Muscle of leg (tissue), 3 donors: ENCODE measurements at regions not wholly inside any gene's neighbourhood (a gene's known extent, or its start where the extent isn't known, plus 50 kb on each side); places are given as distances from the start of the nearest gene placed in this dataset.
A peak's percentile ranks its signal among the peaks of the same experiment; 100 is the strongest.

Source experiments
- DNase-seq: peaks from one replicate; pipeline ENCODE4 v3.0.0; 2013
- H3K27ac ChIP-seq: one replicate; pipeline ENCODE4 v1.5.1; 2013; ENCODE audit warnings: mild to moderate bottlenecking, low read length, control low read depth
- H3K27me3 ChIP-seq: one replicate; pipeline ENCODE4 v1.6.1; 2013; ENCODE audit warnings: low read length; ENCODE audit not compliant: control insufficient read depth, insufficient read depth
- H3K36me3 ChIP-seq: one replicate; pipeline ENCODE4 v1.6.1; 2013; ENCODE audit warnings: low read length; ENCODE audit not compliant: control insufficient read depth, insufficient read depth
- H3K4me1 ChIP-seq: one replicate; pipeline ENCODE4 v1.6.1; 2013; ENCODE audit warnings: low read length; ENCODE audit not compliant: control insufficient read depth, insufficient read depth
- H3K4me3 ChIP-seq: one replicate; pipeline ENCODE4 v1.5.1; 2013; ENCODE audit warnings: low read length, control low read depth
- H3K9me3 ChIP-seq: replicated peaks from 2 replicates; pipeline ENCODE4 v1.6.1; 2013; ENCODE audit warnings: low read depth, low read length; ENCODE audit not compliant: control insufficient read depth
- WGBS: methylation state at CpG from one replicate; pipeline ENCODE4 v1.1.5; 2013; ENCODE audit warnings: missing lambda C conversion rate; ENCODE audit not compliant: insufficient coverage; 5-methylcytosine and 5-hydroxymethylcytosine counted together

GRCh38 chr10:6920072-6921019, 340.3 kb upstream of the PRKCQ start:
- Histone ChIP-seq H3K27ac (no peak overlapping the region), H3K27me3 (no peaks in the 10 kb centered on the region)
- 25% methylated on average over 14 of the region's 26 CpGs for WGBS

GRCh38 chr10:6919077-6919476, 339.0 kb upstream of the PRKCQ start:
- WGBS, result no CpG with 5 or more reads among the region's 2 CpGs
- DNase-seq, result no peak

More at GRCh38 chr10:6920072-6921019, 340.3 kb upstream of the PRKCQ start:
- peak; percentile 84 for DNase-seq
- Histone ChIP-seq H3K36me3 (no peaks in the 10 kb centered on the region), H3K4me1 (peaks cover 3% of the 10 kb centered on the region), H3K4me3 (no peak overlapping the region), H3K9me3 (no peaks in the 10 kb centered on the region)

DNA sequence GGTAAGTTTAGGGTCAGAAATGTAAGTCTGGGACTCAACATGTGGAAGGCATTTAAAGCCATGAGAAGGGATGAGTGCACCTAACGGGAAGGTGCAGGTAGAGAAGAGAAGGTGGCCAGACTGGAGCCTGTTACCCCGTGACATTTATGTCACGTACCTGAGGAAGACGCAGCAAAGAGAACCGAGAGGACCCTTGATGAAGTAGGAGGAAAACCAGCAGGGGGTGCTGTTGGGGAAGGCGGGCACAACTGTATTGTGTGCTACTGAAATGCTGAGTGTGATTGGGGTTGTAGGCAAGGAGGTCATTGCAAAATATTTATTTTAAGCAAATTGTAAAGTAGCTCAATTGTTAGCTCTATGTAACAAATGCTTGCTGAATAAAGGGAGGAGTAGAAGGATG, 338.2 kb upstream of the PRKCQ start:
- 86% methylated on average over 6 of the region's 6 CpGs for WGBS
- Histone ChIP-seq H3K27ac (no peak overlapping the region), H3K36me3 (no peaks in the 10 kb centered on the region), H3K4me1 (peaks cover 3% of the 10 kb centered on the region), H3K9me3 (no peaks in the 10 kb centered on the region), H3K27me3 (no peaks in the 10 kb centered on the region), H3K4me3 (no peak overlapping the region)
- no peak for DNase-seq

More at GRCh38 chr10:6919077-6919476, 339.0 kb upstream of the PRKCQ start:
- Histone ChIP-seq H3K36me3 (no peaks in the 10 kb centered on the region), H3K9me3 (no peaks in the 10 kb centered on the region), H3K4me3 (no peak overlapping the region), H3K27ac (no peak overlapping the region), H3K4me1 (peaks cover 3% of the 10 kb centered on the region), H3K27me3 (no peaks in the 10 kb centered on the region)

DNA sequence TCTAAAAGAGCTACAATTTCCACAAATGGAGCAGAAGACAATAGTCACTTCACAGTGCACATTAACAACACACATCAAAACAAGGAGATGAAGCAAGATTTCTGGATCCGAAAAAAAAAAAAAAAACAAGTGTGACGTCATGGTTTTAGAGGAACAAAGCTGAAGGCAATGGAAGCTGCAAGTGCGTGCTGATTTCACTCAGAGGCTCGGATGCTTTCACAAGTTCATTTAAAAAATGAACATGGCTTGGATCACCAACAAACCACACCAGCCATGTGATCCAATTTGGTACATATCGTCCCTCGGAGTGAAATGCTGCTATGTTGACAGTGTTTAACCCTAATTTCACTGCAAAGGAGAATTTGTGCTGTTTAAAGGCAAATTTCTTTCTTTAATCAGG, 337.0 kb upstream of the PRKCQ start:
- peaks cover 3% of the 10 kb centered on the region for H3K4me1 ChIP-seq
- WGBS, result 58% methylated on average over 2 of the region's 6 CpGs
- no peak for DNase-seq
- no peak overlapping the region for H3K27ac ChIP-seq
- no peak overlapping the region for H3K4me3 ChIP-seq
- no peaks in the 10 kb centered on the region for H3K36me3 ChIP-seq
- H3K9me3 ChIP-seq, result no peaks in the 10 kb centered on the region
- no peaks in the 10 kb centered on the region for H3K27me3 ChIP-seq

DNA sequence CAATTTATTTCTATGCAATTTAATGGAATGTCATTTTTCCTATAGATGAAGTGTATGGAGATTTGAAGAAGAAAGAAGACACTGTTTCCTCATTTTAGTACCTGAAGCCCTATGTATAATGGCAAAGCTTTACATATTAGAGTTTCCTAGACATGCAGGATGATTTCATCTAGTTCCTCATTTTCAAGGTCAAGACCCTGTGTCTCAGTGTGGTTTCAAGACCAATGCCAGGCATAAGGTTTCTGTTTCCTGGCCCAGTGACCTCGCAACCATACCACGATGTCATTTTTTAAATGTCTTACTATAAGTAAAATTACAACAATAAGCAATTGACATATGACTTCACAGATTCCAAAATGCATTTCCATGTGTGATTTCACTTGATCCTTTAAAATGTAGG, 336.5 kb upstream of the PRKCQ start:
- WGBS, result no CpG with 5 or more reads among the region's 2 CpGs
- H3K27me3 ChIP-seq, result no peaks in the 10 kb centered on the region
- H3K4me1 ChIP-seq, result peaks cover 3% of the 10 kb centered on the region
- no peak overlapping the region for H3K4me3 ChIP-seq
- H3K27ac ChIP-seq, result no peak overlapping the region
- no peak for DNase-seq
- no peaks in the 10 kb centered on the region for H3K9me3 ChIP-seq
- no peaks in the 10 kb centered on the region for H3K36me3 ChIP-seq

- 92% methylated on average over 3 of the region's 3 CpGs for WGBS
- DNase-seq, result no peak
- no peaks in the 10 kb centered on the region for H3K36me3 ChIP-seq
- no peaks in the 10 kb centered on the region for H3K9me3 ChIP-seq
- H3K27me3 ChIP-seq, result no peaks in the 10 kb centered on the region
- H3K27ac ChIP-seq, result no peak overlapping the region
- no peak overlapping the region for H3K4me3 ChIP-seq
- peaks cover 2% of the 10 kb centered on the region for H3K4me1 ChIP-seq
Observed at GRCh38 chr10:6915307-6915706, 335.2 kb upstream of the PRKCQ start.

DNA sequence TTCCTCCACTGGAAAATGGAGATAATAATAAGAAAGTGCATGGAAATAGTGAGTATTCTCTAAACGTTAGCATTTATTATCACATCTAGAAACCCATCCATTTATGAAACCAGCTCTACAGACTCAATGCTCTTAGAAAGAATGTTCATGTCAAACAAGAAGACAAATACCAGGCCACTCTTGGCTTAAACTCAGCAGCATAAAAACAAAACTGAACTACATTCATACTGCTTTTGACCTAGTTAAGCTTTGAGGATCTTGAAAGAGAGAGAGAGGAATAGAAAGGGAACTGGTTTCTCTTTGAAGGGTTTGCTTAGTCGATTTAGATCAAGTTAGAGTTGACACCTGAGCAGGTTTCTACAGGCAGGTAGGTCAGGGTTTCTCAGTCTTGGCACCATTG, 332.9 kb upstream of the PRKCQ start:
- Histone ChIP-seq H3K36me3 (no peaks in the 10 kb centered on the region), H3K4me3 (no peak overlapping the region), H3K9me3 (no peaks in the 10 kb centered on the region), H3K4me1 (no peaks in the 10 kb centered on the region), H3K27me3 (no peaks in the 10 kb centered on the region), H3K27ac (no peak overlapping the region)
- no peak for DNase-seq
- 63% methylated on average over 1 of the region's 2 CpGs for WGBS

GRCh38 chr10:6912424-6912823, 332.3 kb upstream of the PRKCQ start:
- Histone ChIP-seq H3K9me3 (no peaks in the 10 kb centered on the region), H3K27ac (no peak overlapping the region)

GRCh38 chr10:6912021-6912420, 331.9 kb upstream of the PRKCQ start:
- H3K27me3 ChIP-seq, result no peaks in the 10 kb centered on the region
- no peak overlapping the region for H3K4me3 ChIP-seq
- no peak overlapping the region for H3K27ac ChIP-seq
- H3K4me1 ChIP-seq, result no peaks in the 10 kb centered on the region
- WGBS, result 86% methylated on average over 2 of the region's 2 CpGs
- no peaks in the 10 kb centered on the region for H3K9me3 ChIP-seq
- no peak for DNase-seq
- H3K36me3 ChIP-seq, result no peaks in the 10 kb centered on the region

More at GRCh38 chr10:6912424-6912823, 332.3 kb upstream of the PRKCQ start:
- WGBS, result 14% methylated on average over 1 of the region's 5 CpGs
- Histone ChIP-seq H3K4me3 (no peak overlapping the region), H3K27me3 (no peaks in the 10 kb centered on the region), H3K4me1 (no peaks in the 10 kb centered on the region), H3K36me3 (no peaks in the 10 kb centered on the region)
- no peak for DNase-seq

DNA sequence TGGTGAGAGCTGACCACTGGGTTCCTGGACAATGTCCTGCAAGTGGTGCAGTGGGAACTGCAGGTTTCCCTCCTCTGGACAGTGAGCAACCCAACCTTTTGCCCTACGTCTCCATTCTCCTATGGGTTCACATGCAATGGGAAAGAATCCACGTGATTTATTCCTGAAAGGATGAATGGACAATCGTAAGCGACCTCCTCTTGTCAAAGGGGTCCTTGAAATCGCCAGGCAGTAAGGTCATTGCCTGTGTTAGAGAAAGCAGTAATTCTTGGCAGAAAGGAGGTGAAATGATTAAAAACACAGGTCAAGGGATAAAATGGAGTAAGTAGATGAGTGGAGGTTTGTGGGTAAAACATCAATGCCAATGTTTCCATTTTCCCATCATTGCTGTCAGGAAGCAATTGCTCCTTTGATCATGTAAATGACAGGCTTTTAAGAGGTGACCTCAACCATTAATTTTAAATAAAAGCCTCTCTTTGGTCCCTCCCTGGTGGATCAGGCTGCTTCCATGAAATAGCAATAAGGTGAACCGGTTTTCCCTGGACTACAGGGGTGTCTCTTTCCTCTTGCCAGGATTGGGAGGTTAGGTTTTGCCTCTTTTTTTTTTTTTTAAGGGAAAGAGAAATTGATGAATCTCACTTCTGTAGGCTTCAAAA, 330.0 kb upstream of the PRKCQ start:
- no peaks in the 10 kb centered on the region for H3K4me1 ChIP-seq
- H3K9me3 ChIP-seq, result no peaks in the 10 kb centered on the region
- H3K27me3 ChIP-seq, result no peaks in the 10 kb centered on the region
- 53% methylated on average over 4 of the region's 6 CpGs for WGBS
- no peak overlapping the region for H3K4me3 ChIP-seq
- no peak for DNase-seq
- no peak overlapping the region for H3K27ac ChIP-seq
- H3K36me3 ChIP-seq, result no peaks in the 10 kb centered on the region
